Neuron (in vitro differentiated cells): ENCODE measurements at regions not wholly inside any gene's neighbourhood (a gene's known extent, or its start where the extent isn't known, plus 50 kb on each side); places are given as distances from the start of the nearest gene placed in this dataset.
"Not testable (repeated sequence)": the region's sequence is repeated elsewhere in the genome, so short reads cannot be mapped to it uniquely, and the experiment has no call there.

Experiments
- H2AFZ ChIP-seq: one replicate; pipeline ENCODE4 v1.6.1; 2013; ENCODE audit warnings: low read depth, mild to moderate bottlenecking, inconsistent platforms, low read length, moderate library complexity
- H3K27me3 ChIP-seq: one replicate; pipeline ENCODE4 v1.6.1; 2013; ENCODE audit warnings: low read length; ENCODE audit not compliant: insufficient read depth
- H3K36me3 ChIP-seq: one replicate; pipeline ENCODE4 v1.6.1; 2013; ENCODE audit warnings: low read length; ENCODE audit not compliant: insufficient read depth
- H3K4me1 ChIP-seq: one replicate; pipeline ENCODE4 v1.6.1; 2013; ENCODE audit warnings: low read length; ENCODE audit not compliant: insufficient read depth
- H3K4me3 ChIP-seq: 2 replicates; pipeline ENCODE4 v1.5.1; 2013; ENCODE audit warnings: mild to moderate bottlenecking, low read length, moderate library complexity
- H3K9me3 ChIP-seq: one replicate; pipeline ENCODE4 v1.6.1; 2013; ENCODE audit warnings: low read length

- Histone ChIP-seq H3K36me3 (no peaks in the 10 kb centered on the region), H3K4me1 (peaks cover 13% of the 10 kb centered on the region), H3K4me3 (no peak overlapping the region), H3K9me3 (no peaks in the 10 kb centered on the region), H3K27me3 (no peaks in the 10 kb centered on the region), H2AFZ (no peak overlapping the region)
These were observed 169.2 kb downstream of the LAT start for GRCh38 chr16:29154088-29154487.

GRCh38 chr16:29153307-29153706 lies 168.5 kb downstream of the LAT start:
- H3K4me3 ChIP-seq, H3K36me3 ChIP-seq, H2AFZ ChIP-seq, H3K27me3 ChIP-seq, H3K9me3 ChIP-seq: not testable (repeated sequence)
- peaks cover 13% of the 10 kb centered on the region for H3K4me1 ChIP-seq

- not testable (repeated sequence) for H3K9me3 ChIP-seq, H2AFZ ChIP-seq, H3K4me3 ChIP-seq, H3K27me3 ChIP-seq, H3K36me3 ChIP-seq
- H3K4me1 ChIP-seq, result peaks cover 13% of the 10 kb centered on the region
These were observed 167.7 kb downstream of the LAT start for GRCh38 chr16:29152544-29153031.

- no peaks in the 10 kb centered on the region for H3K27me3 ChIP-seq
- no peaks in the 10 kb centered on the region for H3K36me3 ChIP-seq
These were observed 166.5 kb downstream of the LAT start for GRCh38 chr16:29151317-29151716.

GRCh38 chr16:29149912-29150311 lies 165.1 kb downstream of the LAT start:
- not testable (repeated sequence) for H3K27me3 ChIP-seq, H2AFZ ChIP-seq, H3K36me3 ChIP-seq, H3K9me3 ChIP-seq, H3K4me3 ChIP-seq, H3K4me1 ChIP-seq

More at GRCh38 chr16:29151317-29151716, 166.5 kb downstream of the LAT start:
- no peak overlapping the region for H2AFZ ChIP-seq
- H3K4me1 ChIP-seq, result peaks cover under 1% of the 10 kb centered on the region
- H3K9me3 ChIP-seq, result no peaks in the 10 kb centered on the region
- H3K4me3 ChIP-seq, result no peak overlapping the region

- no peak overlapping the region for H2AFZ ChIP-seq
- H3K36me3 ChIP-seq, result no peaks in the 10 kb centered on the region
- H3K4me3 ChIP-seq, result no peak overlapping the region
- no peaks in the 10 kb centered on the region for H3K4me1 ChIP-seq
- no peaks in the 10 kb centered on the region for H3K27me3 ChIP-seq
- no peaks in the 10 kb centered on the region for H3K9me3 ChIP-seq
These were observed 164.0 kb downstream of the LAT start for GRCh38 chr16:29148867-29149272.

- no peaks in the 10 kb centered on the region for H3K9me3 ChIP-seq
- H2AFZ ChIP-seq, result no peak overlapping the region
- no peak overlapping the region for H3K4me3 ChIP-seq
- H3K36me3 ChIP-seq, result no peaks in the 10 kb centered on the region
- no peaks in the 10 kb centered on the region for H3K4me1 ChIP-seq
- no peaks in the 10 kb centered on the region for H3K27me3 ChIP-seq
These were observed 163.4 kb downstream of the LAT start for GRCh38 chr16:29148131-29148691.

- not testable (repeated sequence) for H3K36me3 ChIP-seq, H3K9me3 ChIP-seq, H2AFZ ChIP-seq, H3K4me1 ChIP-seq, H3K4me3 ChIP-seq, H3K27me3 ChIP-seq
These were observed 162.9 kb downstream of the LAT start for GRCh38 chr16:29147710-29148109.

GRCh38 chr16:29146808-29147643 lies 162.2 kb downstream of the LAT start:
- H2AFZ ChIP-seq, H3K4me3 ChIP-seq, H3K36me3 ChIP-seq, H3K9me3 ChIP-seq, H3K27me3 ChIP-seq, H3K4me1 ChIP-seq: not testable (repeated sequence)

GRCh38 chr16:29146266-29146665 lies 161.4 kb downstream of the LAT start:
- no peaks in the 10 kb centered on the region for H3K9me3 ChIP-seq
- H2AFZ ChIP-seq, result no peak overlapping the region
- no peaks in the 10 kb centered on the region for H3K27me3 ChIP-seq
- no peak overlapping the region for H3K4me3 ChIP-seq
- H3K4me1 ChIP-seq, result no peaks in the 10 kb centered on the region
- H3K36me3 ChIP-seq, result no peaks in the 10 kb centered on the region

GRCh38 chr16:29145486-29146225 lies 160.8 kb downstream of the LAT start:
- not testable (repeated sequence) for H3K27me3 ChIP-seq, H3K4me1 ChIP-seq, H2AFZ ChIP-seq, H3K4me3 ChIP-seq, H3K36me3 ChIP-seq, H3K9me3 ChIP-seq

- not testable (repeated sequence) for H3K4me1 ChIP-seq, H3K36me3 ChIP-seq, H3K9me3 ChIP-seq, H3K27me3 ChIP-seq, H2AFZ ChIP-seq, H3K4me3 ChIP-seq
These were observed 160.2 kb downstream of the LAT start for GRCh38 chr16:29145086-29145485.

GRCh38 chr16:29144669-29145062 lies 159.8 kb downstream of the LAT start:
- H3K4me1 ChIP-seq, H3K27me3 ChIP-seq, H3K36me3 ChIP-seq, H3K4me3 ChIP-seq, H3K9me3 ChIP-seq, H2AFZ ChIP-seq: not testable (repeated sequence)
